Neural progenitor cell (in vitro differentiated cells): ENCODE measurements at regions not wholly inside any gene's neighbourhood (a gene's known extent, or its start where the extent isn't known, plus 50 kb on each side); places are given as distances from the start of the nearest gene placed in this dataset.

ENCODE experiments used
- EZH2 ChIP-seq: fragments of 200-600 bp; sonication (generic); IDR thresholded peaks from 2 replicates; pipeline ENCODE4 v1.6.1; 2017; ENCODE audit warnings: antibody characterized with exemption, mild to moderate bottlenecking, moderate library complexity
- TF ChIP-seq, protein P1 (sequence below): fragments of 200-600 bp; sonication (generic); IDR thresholded peaks from 2 replicates; pipeline ENCODE4 v1.5.1; 2017; ENCODE audit warnings: antibody characterized with exemption, mild to moderate bottlenecking

DNA sequence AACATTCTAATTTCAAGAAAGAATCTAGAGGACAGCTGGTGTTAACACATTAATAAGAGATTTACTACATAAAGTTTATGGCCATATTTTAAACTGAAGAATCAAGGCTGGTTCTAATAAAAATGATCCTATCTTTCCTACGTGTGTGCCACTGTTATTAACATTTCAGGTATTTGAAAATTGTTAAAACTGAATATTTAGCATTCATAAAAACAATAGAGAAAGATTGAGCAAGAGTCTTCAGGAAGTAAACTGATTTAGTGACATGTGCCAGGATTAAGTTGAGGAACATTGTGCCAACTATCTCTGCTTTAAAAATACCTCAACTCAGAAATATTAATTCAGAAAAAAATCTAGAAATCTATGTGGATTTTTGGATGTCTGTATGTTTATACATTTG, 810.1 kb downstream of the FAT4 start:
- TF ChIP-seq EZH2: no peak
- TF ChIP-seq, protein P1, sequence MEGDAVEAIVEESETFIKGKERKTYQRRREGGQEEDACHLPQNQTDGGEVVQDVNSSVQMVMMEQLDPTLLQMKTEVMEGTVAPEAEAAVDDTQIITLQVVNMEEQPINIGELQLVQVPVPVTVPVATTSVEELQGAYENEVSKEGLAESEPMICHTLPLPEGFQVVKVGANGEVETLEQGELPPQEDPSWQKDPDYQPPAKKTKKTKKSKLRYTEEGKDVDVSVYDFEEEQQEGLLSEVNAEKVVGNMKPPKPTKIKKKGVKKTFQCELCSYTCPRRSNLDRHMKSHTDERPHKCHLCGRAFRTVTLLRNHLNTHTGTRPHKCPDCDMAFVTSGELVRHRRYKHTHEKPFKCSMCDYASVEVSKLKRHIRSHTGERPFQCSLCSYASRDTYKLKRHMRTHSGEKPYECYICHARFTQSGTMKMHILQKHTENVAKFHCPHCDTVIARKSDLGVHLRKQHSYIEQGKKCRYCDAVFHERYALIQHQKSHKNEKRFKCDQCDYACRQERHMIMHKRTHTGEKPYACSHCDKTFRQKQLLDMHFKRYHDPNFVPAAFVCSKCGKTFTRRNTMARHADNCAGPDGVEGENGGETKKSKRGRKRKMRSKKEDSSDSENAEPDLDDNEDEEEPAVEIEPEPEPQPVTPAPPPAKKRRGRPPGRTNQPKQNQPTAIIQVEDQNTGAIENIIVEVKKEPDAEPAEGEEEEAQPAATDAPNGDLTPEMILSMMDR: no peak
